ENCODE measurements at regions not wholly inside any gene's neighbourhood (a gene's known extent, or its start where the extent isn't known, plus 50 kb on each side); places are given as distances from the start of the nearest gene placed in this dataset.

- peak; percentile 1 to 33 for DNase-seq (ENCODE audit: low read depth in 2 of 2)
- no peak overlapping the region for H3K4me3 ChIP-seq (replicated peaks in 1 of 2; ENCODE audit: low read depth in 2 of 2, low read length in 2 of 2)
- no peak for TF ChIP-seq CTCF (IDR thresholded peaks at IDR 0.05; ENCODE audit: low read depth, low read length)
Measured at GRCh38 chr14:26067786-26068459, 529.9 kb downstream of the NOVA1 start.

GRCh38 chr14:26067341-26067740 lies 530.5 kb downstream of the NOVA1 start:
- H3K4me3 ChIP-seq (replicated peaks in 1 of 2; ENCODE audit: low read depth in 2 of 2, low read length in 2 of 2), result no peak overlapping the region
- TF ChIP-seq CTCF (IDR thresholded peaks at IDR 0.05; ENCODE audit: low read depth, low read length), result no peak
- no peak for DNase-seq (ENCODE audit: low read depth in 2 of 2)

- no peak for TF ChIP-seq CTCF (IDR thresholded peaks at IDR 0.05; ENCODE audit: low read depth, low read length)
- no peak overlapping the region for H3K4me3 ChIP-seq (replicated peaks in 1 of 2; ENCODE audit: low read depth in 2 of 2, low read length in 2 of 2)
- DNase-seq (ENCODE audit: low read depth in 2 of 2), result no peak
Measured at GRCh38 chr14:26056036-26056616, 541.7 kb downstream of the NOVA1 start.

- DNase-seq (ENCODE audit: low read depth in 2 of 2), result no peak
- TF ChIP-seq CTCF (IDR thresholded peaks at IDR 0.05; ENCODE audit: low read depth, low read length), result no peak
Measured at GRCh38 chr14:26032348-26032747, 565.5 kb downstream of the NOVA1 start.

GRCh38 chr14:26026384-26026783 lies 571.4 kb downstream of the NOVA1 start:
- no peak for TF ChIP-seq CTCF (IDR thresholded peaks at IDR 0.05; ENCODE audit: low read depth, low read length)
- DNase-seq (ENCODE audit: low read depth in 2 of 2), result no peak
- no peak overlapping the region for H3K4me3 ChIP-seq (replicated peaks in 1 of 2; ENCODE audit: low read depth in 2 of 2, low read length in 2 of 2)

More at GRCh38 chr14:26032348-26032747, 565.5 kb downstream of the NOVA1 start:
- H3K4me3 ChIP-seq (replicated peaks in 1 of 2; ENCODE audit: low read depth in 2 of 2, low read length in 2 of 2), result no peak overlapping the region

GRCh38 chr14:26023967-26024366 lies 573.9 kb downstream of the NOVA1 start:
- no peak for DNase-seq (ENCODE audit: low read depth in 2 of 2)
- no peak overlapping the region for H3K4me3 ChIP-seq (replicated peaks in 1 of 2; ENCODE audit: low read depth in 2 of 2, low read length in 2 of 2)
- no peak for TF ChIP-seq CTCF (IDR thresholded peaks at IDR 0.05; ENCODE audit: low read depth, low read length)

All from cardiac fibroblast (primary cell).